ENCODE measurements at regions not wholly inside any gene's neighbourhood (a gene's known extent, or its start where the extent isn't known, plus 50 kb on each side); places are given as distances from the start of the nearest gene placed in this dataset.

GRCh38 chr6:56724455-56724854, 81.8 kb upstream of the DST start:
- peaks cover 12% of the 10 kb centered on the region for H3K4me1 ChIP-seq (ENCODE audit: insufficient read depth, low read length)
- H3K4me2 ChIP-seq (ENCODE audit: insufficient read depth, insufficient read length, low read length) = no peak overlapping the region
- H2BK5ac ChIP-seq (ENCODE audit: insufficient read length, low read length) = no peak overlapping the region
- H3K9me3 Mint-ChIP-seq = peaks cover 17 to 20% of the 10 kb centered on the region in 2 experiments
- no peak overlapping the region for H3K23ac ChIP-seq (ENCODE audit: insufficient read length, low read depth, low read length)
- H2BK12ac ChIP-seq (ENCODE audit: insufficient read length, low read depth, low read length) = no peak overlapping the region
- H4K91ac ChIP-seq (ENCODE audit: insufficient read length, low read depth, low read length) = no peak overlapping the region
- no peak overlapping the region for H2BK15ac ChIP-seq (ENCODE audit: low read depth, low read length)
- H3K4me1 Mint-ChIP-seq = peaks cover 47 to 52% of the 10 kb centered on the region in 2 experiments
- peaks cover 3% of the 10 kb centered on the region for H3K79me1 ChIP-seq (ENCODE audit: insufficient read depth, low read depth, low read length, poor library complexity, severe bottlenecking)
- H3K9ac ChIP-seq (ENCODE audit: extremely low read depth, insufficient read length, low read length) = no peak overlapping the region
- no peak overlapping the region for H2AFZ ChIP-seq (ENCODE audit: low read length)
- no peak overlapping the region for H4K8ac ChIP-seq (replicated peaks; ENCODE audit: insufficient read length, low read depth, low read length)
- no peaks in the 10 kb centered on the region for H3K9me3 ChIP-seq (ENCODE audit: control insufficient read depth, low read depth, low read length)
- no peak overlapping the region for H3K4me3 Mint-ChIP-seq
- TF ChIP-seq CTCF (conservative IDR thresholded peaks at IDR 0.05) = no peak
- H3K23me2 ChIP-seq (ENCODE audit: insufficient read length, low read depth, low read length, poor library complexity, severe bottlenecking) = no peaks in the 10 kb centered on the region
- no peaks in the 10 kb centered on the region for H3K27me3 Mint-ChIP-seq (ENCODE audit: low read depth)
- no peak overlapping the region for H2AK5ac ChIP-seq (ENCODE audit: insufficient read length, low read length)
- H3K27ac ChIP-seq (ENCODE audit: insufficient read length, low read depth, low read length) = no peak overlapping the region
- H3K14ac ChIP-seq (ENCODE audit: insufficient read depth, low read length) = no peak overlapping the region
- H2BK120ac ChIP-seq (ENCODE audit: low read depth, low read length, poor library complexity, severe bottlenecking) = no peak overlapping the region
- H3K4ac ChIP-seq (ENCODE audit: low read depth, low read length) = no peak overlapping the region
- no peak for DNase-seq
- H3K18ac ChIP-seq (ENCODE audit: insufficient read length, low read depth, low read length) = no peak overlapping the region
- H3K27me3 ChIP-seq (ENCODE audit: insufficient read depth, low read length) = no peaks in the 10 kb centered on the region
- H3K27ac Mint-ChIP-seq = peak overlapping the region in 1 of 3 experiments; percentile 76; a peak in 1 of 7 replicates
- H3K79me2 ChIP-seq (ENCODE audit: insufficient read depth, low read length) = peaks cover 3% of the 10 kb centered on the region; the same call in 1 of the 2 replicates
- no peak overlapping the region for H3K56ac ChIP-seq (ENCODE audit: insufficient read length, low read depth, low read length)
- H4K5ac ChIP-seq (ENCODE audit: insufficient read length, low read depth, low read length) = no peak overlapping the region
- peaks cover 17 to 27% (median 21%) of the 10 kb centered on the region in 3 experiments for H3K36me3 Mint-ChIP-seq (ENCODE audit: insufficient read depth in 1 of 3, low read depth in 3 of 3)
- no CpG with 5 or more reads among the region's 2 CpGs for WGBS (ENCODE audit: extremely low coverage, insufficient read length, low lambda C conversion rate)
- H3T11ph ChIP-seq (ENCODE audit: low read length) = no peak overlapping the region
- no peaks in the 10 kb centered on the region for H4K20me1 ChIP-seq (ENCODE audit: control insufficient read depth, insufficient read depth, insufficient read length)
- no peak overlapping the region for H2BK20ac ChIP-seq (ENCODE audit: low read depth, low read length, poor library complexity, severe bottlenecking)
